ENCODE measurements at regions not wholly inside any gene's neighbourhood (a gene's known extent, or its start where the extent isn't known, plus 50 kb on each side); places are given as distances from the start of the nearest gene placed in this dataset.

GRCh38 chr13:40182591-40182990 lies 483.9 kb downstream of the FOXO1 start:
- no peak for TF ChIP-seq EZH2phosphoT487 (conservative IDR thresholded peaks at IDR 0.05; ENCODE audit: low read length)
- no peak for TF ChIP-seq CTCF (IDR thresholded peaks at IDR 0.05; ENCODE audit: insufficient read depth, low read length, poor library complexity, severe bottlenecking)

Data from SU-DHL-6 (cell line).